NCI-H146 treated with DMSO at 0.1 percent for 48 hours (cell line): ENCODE measurements at regions not wholly inside any gene's neighbourhood (a gene's known extent, or its start where the extent isn't known, plus 50 kb on each side); places are given as distances from the start of the nearest gene placed in this dataset.

Experiments used
- DNase-seq: peaks from one replicate; lab custom pipeline; 2025; ENCODE audit not compliant: unreplicated experiment; lab: John Stamatoyannopoulos, UW

- DNase-seq = no peak
Measured at GRCh38 chr4:44071959-44072955, 376.4 kb downstream of the KCTD8 start.

- no peak for DNase-seq
Measured at GRCh38 chr4:44086753-44087152, 361.9 kb downstream of the KCTD8 start.

GRCh38 chr4:44093390-44093789 lies 355.2 kb downstream of the KCTD8 start:
- DNase-seq = no peak

GRCh38 chr4:44098973-44099372 lies 349.6 kb downstream of the KCTD8 start:
- no peak for DNase-seq

- no peak for DNase-seq
Measured at GRCh38 chr4:44100456-44100855, 348.2 kb downstream of the KCTD8 start.

GRCh38 chr4:44118971-44119680 lies 329.5 kb downstream of the KCTD8 start:
- DNase-seq = no peak

GRCh38 chr4:44120646-44121045 lies 328.0 kb downstream of the KCTD8 start:
- DNase-seq = no peak

- no peak for DNase-seq
Measured at GRCh38 chr4:44121210-44121609, 327.4 kb downstream of the KCTD8 start.
